SK-N-MC (cell line): ENCODE measurements at regions not wholly inside any gene's neighbourhood (a gene's known extent, or its start where the extent isn't known, plus 50 kb on each side); places are given as distances from the start of the nearest gene placed in this dataset.

Source experiments
- EZH2 ChIP-seq: fragments of 200-600 bp; sonication (generic); IDR thresholded peaks from one replicate; pipeline ENCODE4 v1.6.1; 2017; ENCODE audit warnings: antibody characterized with exemption
- POLR2AphosphoS5 ChIP-seq: IDR thresholded peaks from 2 replicates; pipeline ENCODE4 v1.6.1; 2012; ENCODE audit warnings: mild to moderate bottlenecking, low read depth, low read length, borderline replicate concordance

- TF ChIP-seq EZH2 (no peak), POLR2AphosphoS5 (no peak)
Measured at GRCh38 chr2:134087371-134087921, 166.4 kb upstream of the MGAT5 start.
